ENCODE measurements at regions not wholly inside any gene's neighbourhood (a gene's known extent, or its start where the extent isn't known, plus 50 kb on each side); places are given as distances from the start of the nearest gene placed in this dataset.
A peak's percentile ranks its signal among the peaks of the same experiment; 100 is the strongest.

- H3K9ac ChIP-seq: no peak overlapping the region
- no peak overlapping the region for H2AFZ ChIP-seq
- peaks cover 9% of the 10 kb centered on the region for H3K4me1 ChIP-seq (ENCODE audit: insufficient read depth)
- H3K27ac ChIP-seq: no peak overlapping the region
- no peak overlapping the region for H3K4me3 ChIP-seq
- 78 to 80% methylated on average over 4 of the region's 4 CpGs for WGBS, 2 experiments (ENCODE audit: low coverage in 1 of 2, low lambda C conversion rate in 2 of 2, missing lambda C conversion rate in 2 of 2)
- H3K36me3 ChIP-seq (ENCODE audit: low read depth): no peaks in the 10 kb centered on the region
- H4K20me1 ChIP-seq (ENCODE audit: insufficient read depth): no peaks in the 10 kb centered on the region
- H3K9me2 ChIP-seq (ENCODE audit: insufficient read depth): no peaks in the 10 kb centered on the region
- in situ Hi-C loops (cut with MboI): no loop called here
- TF ChIP-seq EZH2 (IDR thresholded peaks at IDR 0.05; ENCODE audit: insufficient read depth, poor library complexity, severe bottlenecking) (no peak), EZH2phosphoT487 (IDR thresholded peaks at IDR 0.05; ENCODE audit: insufficient read depth, low read depth) (no peak)
- H3K9me3 ChIP-seq (ENCODE audit: low read depth): no peaks in the 10 kb centered on the region
- no peaks in the 10 kb centered on the region for H3K79me2 ChIP-seq (ENCODE audit: insufficient read depth)
- no peak for DNase-seq
- H3F3A ChIP-seq (ENCODE audit: insufficient read depth): 0 out of 2 replicates have a peak, but pooled peaks cover 10% of the 10 kb centered on the region
- H3K27me3 ChIP-seq (replicated peaks; ENCODE audit: insufficient read depth): no peaks in the 10 kb centered on the region
- H3K4me2 ChIP-seq (ENCODE audit: unreplicated experiment): no peak overlapping the region
Observed at GRCh38 chr2:138428710-138429440, 72.7 kb upstream of the SPOPL start.

GRCh38 chr2:138430181-138430580 lies 71.4 kb upstream of the SPOPL start:
- no peaks in the 10 kb centered on the region for H4K20me1 ChIP-seq (ENCODE audit: insufficient read depth)
- WGBS, 2 experiments (ENCODE audit: low coverage in 1 of 2, low lambda C conversion rate in 2 of 2, missing lambda C conversion rate in 2 of 2): 55 to 59% methylated on average over 3 of the region's 3 CpGs
- in situ Hi-C loops (cut with MboI): no loop called here

DNA sequence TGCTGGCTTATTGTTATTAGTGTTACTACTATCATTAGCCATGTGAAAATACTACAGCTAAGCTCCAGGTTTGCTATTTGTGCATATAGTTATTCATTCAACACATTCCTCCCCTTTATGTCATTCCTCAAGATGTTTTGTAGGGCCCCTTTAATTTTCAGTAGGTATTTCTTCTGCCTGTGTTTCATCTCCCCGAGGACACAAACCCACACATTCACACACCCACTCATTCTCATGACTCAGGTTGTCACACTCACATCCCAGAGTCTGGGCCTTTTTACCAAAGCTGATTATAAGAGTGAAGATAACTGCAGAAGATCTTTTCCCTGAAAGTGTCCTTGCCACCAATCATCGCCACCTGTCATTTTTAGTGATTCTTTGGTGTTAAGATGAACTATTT lies 68.6 kb upstream of the SPOPL start:
- Histone ChIP-seq H3F3A (ENCODE audit: insufficient read depth) (0 out of 2 replicates have a peak, but pooled peaks cover 10% of the 10 kb centered on the region), H2AFZ (no peak overlapping the region), H3K36me3 (ENCODE audit: low read depth) (no peaks in the 10 kb centered on the region), H3K4me2 (ENCODE audit: unreplicated experiment) (no peak overlapping the region), H3K9ac (no peak overlapping the region), H3K4me3 (no peak overlapping the region), H3K9me2 (ENCODE audit: insufficient read depth) (no peaks in the 10 kb centered on the region), H3K27me3 (replicated peaks; ENCODE audit: insufficient read depth) (no peaks in the 10 kb centered on the region), H3K4me1 (ENCODE audit: insufficient read depth) (peaks cover 9% of the 10 kb centered on the region), H4K20me1 (ENCODE audit: insufficient read depth) (no peaks in the 10 kb centered on the region), H3K79me2 (ENCODE audit: insufficient read depth) (no peaks in the 10 kb centered on the region), H3K27ac (no peak overlapping the region), H3K9me3 (ENCODE audit: low read depth) (no peaks in the 10 kb centered on the region)
- peak; percentile 70 for DNase-seq
- in situ Hi-C loops (cut with MboI): no loop called here
- WGBS, 2 experiments (ENCODE audit: low coverage in 1 of 2, low lambda C conversion rate in 2 of 2, missing lambda C conversion rate in 2 of 2): 48 to 50% methylated on average over 2 of the region's 2 CpGs
- TF ChIP-seq EZH2phosphoT487 (IDR thresholded peaks at IDR 0.05; ENCODE audit: insufficient read depth, low read depth) (no peak), EZH2 (IDR thresholded peaks at IDR 0.05; ENCODE audit: insufficient read depth, poor library complexity, severe bottlenecking) (no peak)

More at GRCh38 chr2:138430181-138430580, 71.4 kb upstream of the SPOPL start:
- no peaks in the 10 kb centered on the region for H3K79me2 ChIP-seq (ENCODE audit: insufficient read depth)
- H3K4me1 ChIP-seq (ENCODE audit: insufficient read depth): peaks cover 9% of the 10 kb centered on the region
- no peaks in the 10 kb centered on the region for H3K27me3 ChIP-seq (replicated peaks; ENCODE audit: insufficient read depth)
- H3K9me3 ChIP-seq (ENCODE audit: low read depth): no peaks in the 10 kb centered on the region
- no peaks in the 10 kb centered on the region for H3K36me3 ChIP-seq (ENCODE audit: low read depth)
- H3F3A ChIP-seq (ENCODE audit: insufficient read depth): 0 out of 2 replicates have a peak, but pooled peaks cover 10% of the 10 kb centered on the region
- H3K9ac ChIP-seq: no peak overlapping the region
- no peak overlapping the region for H2AFZ ChIP-seq
- DNase-seq: no peak
- H3K4me2 ChIP-seq (ENCODE audit: unreplicated experiment): no peak overlapping the region
- H3K9me2 ChIP-seq (ENCODE audit: insufficient read depth): no peaks in the 10 kb centered on the region
- TF ChIP-seq EZH2 (IDR thresholded peaks at IDR 0.05; ENCODE audit: insufficient read depth, poor library complexity, severe bottlenecking) (no peak), EZH2phosphoT487 (IDR thresholded peaks at IDR 0.05; ENCODE audit: insufficient read depth, low read depth) (no peak)
- H3K4me3 ChIP-seq: no peak overlapping the region
- no peak overlapping the region for H3K27ac ChIP-seq

DNA sequence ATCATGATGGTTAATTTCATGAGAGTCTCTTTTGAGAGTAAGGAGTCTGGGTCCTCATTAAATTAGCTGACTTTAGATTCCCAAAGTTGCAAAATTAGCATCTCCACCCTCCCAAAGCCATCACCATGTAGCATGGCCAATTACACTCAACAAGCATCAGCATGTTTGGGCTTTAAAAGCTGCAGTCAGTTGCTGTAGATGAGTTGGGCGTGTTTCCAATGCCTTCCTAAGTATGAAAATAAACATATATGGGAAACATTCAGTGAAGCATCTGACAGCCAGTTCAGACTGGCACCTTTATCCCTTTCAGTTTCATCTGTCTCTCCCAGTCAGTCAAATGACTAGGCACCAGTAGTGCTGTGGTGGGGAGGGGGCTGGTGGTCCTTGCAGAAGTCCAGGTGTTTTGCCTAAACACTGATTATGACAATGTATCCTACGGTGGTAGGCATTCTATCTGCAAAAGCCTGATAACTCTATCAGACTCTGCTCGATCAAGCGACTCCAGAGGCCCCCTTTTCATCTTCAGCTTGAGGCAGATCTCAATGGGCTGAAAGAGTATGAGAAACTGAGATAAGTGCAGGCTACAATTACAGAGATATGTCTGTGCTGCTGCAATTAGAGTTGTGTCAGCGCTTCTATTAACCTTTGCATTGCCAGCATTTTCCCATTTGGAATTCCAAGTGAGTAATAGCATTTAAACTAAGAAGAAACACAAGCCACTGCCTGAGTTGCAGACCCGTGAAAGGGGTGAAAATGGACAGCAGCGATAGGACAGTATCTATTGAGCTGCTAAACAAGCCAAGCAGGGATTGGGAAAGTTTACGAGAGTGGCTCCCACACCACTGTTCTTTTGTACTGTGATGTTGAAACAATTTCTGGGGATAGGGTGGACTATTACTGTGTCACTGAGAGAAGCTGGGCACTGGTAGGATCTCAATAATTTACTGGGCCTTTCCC lies 67.3 kb upstream of the SPOPL start:
- H3K27ac ChIP-seq: no peak overlapping the region
- TF ChIP-seq EZH2 (IDR thresholded peaks at IDR 0.05; ENCODE audit: insufficient read depth, poor library complexity, severe bottlenecking) (no peak), EZH2phosphoT487 (IDR thresholded peaks at IDR 0.05; ENCODE audit: insufficient read depth, low read depth) (no peak)
- no peak for DNase-seq
- in situ Hi-C loops (cut with MboI): no loop called here
- H3K36me3 ChIP-seq (ENCODE audit: low read depth): no peaks in the 10 kb centered on the region
- 95 to 97% methylated on average over 8 of the region's 8 CpGs for WGBS, 2 experiments (ENCODE audit: low coverage in 1 of 2, low lambda C conversion rate in 2 of 2, missing lambda C conversion rate in 2 of 2)
- no peak overlapping the region for H3K4me3 ChIP-seq
- H3K9me2 ChIP-seq (ENCODE audit: insufficient read depth): no peaks in the 10 kb centered on the region
- no peaks in the 10 kb centered on the region for H3K27me3 ChIP-seq (replicated peaks; ENCODE audit: insufficient read depth)
- no peak overlapping the region for H2AFZ ChIP-seq
- H4K20me1 ChIP-seq (ENCODE audit: insufficient read depth): no peaks in the 10 kb centered on the region
- H3K9me3 ChIP-seq (ENCODE audit: low read depth): no peaks in the 10 kb centered on the region
- H3K4me2 ChIP-seq (ENCODE audit: unreplicated experiment): no peak overlapping the region
- no peaks in the 10 kb centered on the region for H3K79me2 ChIP-seq (ENCODE audit: insufficient read depth)
- H3K4me1 ChIP-seq (ENCODE audit: insufficient read depth): peaks cover 9% of the 10 kb centered on the region
- H3F3A ChIP-seq (ENCODE audit: insufficient read depth): 0 out of 2 replicates have a peak, but pooled peaks cover 10% of the 10 kb centered on the region
- no peak overlapping the region for H3K9ac ChIP-seq

Measured in GM23248 (cell line).